HepG2 (cell line): ENCODE measurements at regions not wholly inside any gene's neighbourhood (a gene's known extent, or its start where the extent isn't known, plus 50 kb on each side); places are given as distances from the start of the nearest gene placed in this dataset.

Source experiments
- CBX2 ChIP-seq, 2 experiments: fragments of 200-600 bp in 1 of 2; sonication (generic); formaldehyde crosslinking in 1 of 2; IDR thresholded peaks; 2 replicates each; pipeline versions ENCODE4 v1.7.0 to v1.8.1; 2018 to 2022; ENCODE audit warnings: low read depth in 2 of 2, low read length in 1 of 2, mild to moderate bottlenecking in 1 of 2, missing genetic modification reagents in 1 of 2
- YY1 ChIP-seq: IDR thresholded peaks from 2 replicates; pipeline ENCODE4 v1.6.1; 2011; ENCODE audit warnings: low read length, low read depth, moderate library complexity, mild to moderate bottlenecking; ENCODE audit not compliant: insufficient read depth, insufficient replicate concordance
- ZNF143 ChIP-seq: sonication (generic); formaldehyde crosslinking; IDR thresholded peaks from 2 replicates; pipeline ENCODE4 v1.4.0; 2020; ENCODE audit warnings: missing genetic modification reagents
- ZNF792 ChIP-seq: IDR thresholded peaks from 2 replicates; pipeline ENCODE4 v1.6.1; 2016
- ZZZ3 ChIP-seq: sonication (generic); formaldehyde crosslinking; IDR thresholded peaks from 2 replicates; pipeline ENCODE4 v1.4.0; 2020; ENCODE audit warnings: missing genetic modification reagents, mild to moderate bottlenecking, borderline replicate concordance
- TF ChIP-seq, protein P1 (sequence below): sonication (generic); formaldehyde crosslinking; IDR thresholded peaks from 2 replicates; pipeline ENCODE4 v1.5.0; 2020; ENCODE audit warnings: mild to moderate bottlenecking, missing genetic modification reagents, moderate library complexity

DNA sequence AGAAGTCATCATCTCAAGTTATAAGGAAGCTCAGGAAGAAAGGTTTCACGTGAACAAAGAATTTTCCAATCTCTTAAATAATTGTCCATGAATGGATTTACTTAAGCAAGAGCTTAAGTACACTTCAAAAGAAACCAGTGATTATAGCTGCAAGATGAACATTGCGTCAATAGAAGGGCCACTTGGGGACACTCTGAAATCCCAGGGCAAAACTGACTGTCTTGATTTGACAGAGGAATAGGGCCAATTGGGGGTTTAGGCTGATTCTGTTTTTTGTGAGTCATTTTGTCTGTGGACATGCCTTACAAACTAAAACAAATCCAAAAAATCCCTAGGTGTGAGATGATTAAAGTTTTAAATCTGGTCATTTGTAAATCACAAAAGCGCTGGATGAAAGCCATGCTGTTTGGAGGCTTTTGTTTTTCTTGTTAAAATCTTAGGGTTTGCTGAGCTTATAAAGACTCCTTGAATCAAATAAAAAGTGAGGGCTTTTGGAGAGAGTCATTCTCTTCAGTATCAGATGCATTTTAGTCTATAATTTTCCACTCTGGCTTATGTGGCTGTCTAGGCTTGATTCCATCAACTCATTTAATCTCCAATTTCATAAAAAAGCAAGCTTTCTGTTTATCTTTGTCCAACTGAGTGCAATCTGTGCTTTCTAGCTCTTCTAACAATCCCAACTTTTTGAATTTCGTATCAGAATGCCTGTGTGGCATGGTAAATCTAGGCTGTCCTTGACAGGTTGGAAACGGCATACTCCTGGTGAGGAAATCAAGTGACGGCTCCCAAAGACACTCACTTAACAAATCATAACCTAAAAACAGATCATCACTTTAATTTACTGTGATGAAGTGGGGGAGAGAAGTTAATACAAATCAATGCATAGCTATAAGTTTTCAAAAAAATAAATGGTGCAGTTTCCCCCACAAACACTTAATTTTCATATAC lies 98.2 kb upstream of the SOX9 start:
- TF ChIP-seq CBX2 (IDR thresholded peaks at IDR 0.05; ENCODE audit: low read depth, low read length) (no peak), CBX2 (CRISPR knock-in tag; IDR thresholded peaks at IDR 0.05; ENCODE audit: low read depth) (no peak), ZZZ3 (CRISPR knock-in tag) (no peak), ZNF143 (CRISPR knock-in tag) (no peak), ZNF792 (CRISPR knock-in tag) (no peak), YY1 (no peak)
- TF ChIP-seq, protein P1, sequence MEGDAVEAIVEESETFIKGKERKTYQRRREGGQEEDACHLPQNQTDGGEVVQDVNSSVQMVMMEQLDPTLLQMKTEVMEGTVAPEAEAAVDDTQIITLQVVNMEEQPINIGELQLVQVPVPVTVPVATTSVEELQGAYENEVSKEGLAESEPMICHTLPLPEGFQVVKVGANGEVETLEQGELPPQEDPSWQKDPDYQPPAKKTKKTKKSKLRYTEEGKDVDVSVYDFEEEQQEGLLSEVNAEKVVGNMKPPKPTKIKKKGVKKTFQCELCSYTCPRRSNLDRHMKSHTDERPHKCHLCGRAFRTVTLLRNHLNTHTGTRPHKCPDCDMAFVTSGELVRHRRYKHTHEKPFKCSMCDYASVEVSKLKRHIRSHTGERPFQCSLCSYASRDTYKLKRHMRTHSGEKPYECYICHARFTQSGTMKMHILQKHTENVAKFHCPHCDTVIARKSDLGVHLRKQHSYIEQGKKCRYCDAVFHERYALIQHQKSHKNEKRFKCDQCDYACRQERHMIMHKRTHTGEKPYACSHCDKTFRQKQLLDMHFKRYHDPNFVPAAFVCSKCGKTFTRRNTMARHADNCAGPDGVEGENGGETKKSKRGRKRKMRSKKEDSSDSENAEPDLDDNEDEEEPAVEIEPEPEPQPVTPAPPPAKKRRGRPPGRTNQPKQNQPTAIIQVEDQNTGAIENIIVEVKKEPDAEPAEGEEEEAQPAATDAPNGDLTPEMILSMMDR: no peak
